ENCODE measurements at regions not wholly inside any gene's neighbourhood (a gene's known extent, or its start where the extent isn't known, plus 50 kb on each side); places are given as distances from the start of the nearest gene placed in this dataset.

DNA sequence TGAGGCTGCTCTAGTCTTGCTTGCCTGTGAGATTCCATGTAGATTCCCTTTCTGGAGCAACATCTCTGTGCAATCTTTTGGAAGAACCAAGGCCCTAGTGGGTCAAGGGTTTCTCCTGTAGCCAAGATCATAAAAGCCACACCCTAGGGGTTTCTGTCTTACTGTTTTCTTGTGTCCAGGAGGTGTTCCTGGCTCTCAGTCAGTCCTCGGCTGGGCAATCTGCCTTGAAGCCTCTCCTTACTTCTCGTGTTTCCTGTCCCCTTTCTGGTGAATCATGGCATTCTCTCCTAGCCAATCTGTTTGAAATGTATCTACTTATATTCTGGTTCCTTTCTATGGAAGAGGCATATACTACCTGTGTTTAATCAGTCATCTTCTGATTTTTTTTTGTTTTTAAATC, 484.8 kb upstream of the UBE2E3 start:
- DNase-seq (ENCODE audit: extremely low read depth, low read depth, low spot score) = no peak

DNA sequence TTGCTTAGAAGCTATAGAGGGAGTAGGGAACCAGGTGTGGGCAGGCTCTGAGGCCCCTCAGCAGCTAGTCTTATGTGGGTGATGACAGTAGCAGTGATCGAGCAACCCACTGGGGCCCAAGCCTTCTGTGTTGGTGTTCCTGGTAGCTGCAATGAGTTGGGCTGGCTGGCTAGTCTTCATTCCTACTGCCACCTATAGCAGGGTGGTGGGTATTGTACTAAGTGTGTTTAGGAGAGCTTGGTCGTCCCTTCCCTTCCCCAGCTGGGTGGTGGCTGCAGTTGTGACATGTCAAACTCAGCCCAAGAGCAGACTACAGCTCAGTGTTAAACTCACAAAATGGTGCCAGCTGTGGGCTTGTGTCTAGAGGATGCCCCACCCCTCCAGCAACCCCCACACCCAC, 486.1 kb upstream of the UBE2E3 start:
- no peak for DNase-seq (ENCODE audit: extremely low read depth, low read depth, low spot score)

DNA sequence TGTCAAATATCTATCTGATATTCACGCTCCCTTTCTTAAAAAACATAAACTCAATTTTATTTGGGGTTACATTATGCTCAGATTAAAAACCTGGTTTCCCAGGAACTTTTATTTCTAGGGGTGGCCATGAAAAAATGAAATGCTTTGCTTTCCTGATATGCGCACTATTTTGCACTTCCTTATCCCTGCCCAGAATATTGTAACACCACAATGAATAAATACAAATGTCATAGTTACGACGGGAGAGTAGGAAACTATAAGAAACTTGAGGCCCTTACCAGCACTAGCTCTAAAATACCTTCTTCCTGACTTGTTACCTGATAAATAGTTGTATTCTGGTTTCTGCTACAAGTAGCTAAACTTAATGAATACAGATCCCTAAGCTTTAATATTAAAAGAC, 475.6 kb upstream of the CWC22 start:
- DNase-seq (ENCODE audit: extremely low read depth, low read depth, low spot score) = no peak

DNA sequence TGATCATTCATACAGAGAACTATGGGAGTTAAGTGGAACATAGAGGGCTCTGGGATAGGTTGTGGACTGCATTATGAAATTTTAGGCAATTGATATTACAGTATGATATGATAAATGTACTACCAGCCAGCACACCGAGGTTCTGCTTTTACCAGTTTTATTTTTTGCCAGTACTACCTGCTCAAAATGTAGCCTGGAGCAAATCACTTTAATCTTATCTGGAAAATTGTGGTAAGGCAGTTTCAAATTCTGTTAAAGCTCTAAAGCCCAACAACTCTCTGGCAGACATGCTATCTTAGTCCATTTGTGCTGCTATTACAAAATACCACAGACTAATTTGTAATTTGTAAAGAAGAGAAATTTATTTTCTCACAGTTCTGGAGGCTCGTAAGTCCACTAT, 474.9 kb upstream of the CWC22 start:
- DNase-seq (ENCODE audit: extremely low read depth, low read depth, low spot score) = no peak

DNA sequence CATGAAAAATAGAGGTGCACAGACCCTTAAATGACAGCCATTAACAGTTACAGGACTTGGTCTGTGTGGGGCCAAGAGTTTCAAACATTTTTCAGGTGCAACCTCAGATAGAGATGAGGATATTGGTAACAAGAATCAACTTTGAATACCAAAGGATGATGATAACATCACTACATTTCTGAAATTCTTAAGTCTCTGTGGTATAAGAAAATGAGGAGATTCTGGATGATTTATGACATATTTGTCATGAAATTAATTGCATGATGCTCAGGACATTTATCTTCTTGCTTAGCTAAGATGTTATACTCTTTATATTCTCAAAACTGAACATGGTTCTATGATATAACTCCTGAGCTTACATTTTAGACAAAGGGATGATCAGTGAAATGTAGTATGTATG, 471.8 kb upstream of the CWC22 start:
- DNase-seq (ENCODE audit: extremely low read depth, low read depth, low spot score) = no peak

DNA sequence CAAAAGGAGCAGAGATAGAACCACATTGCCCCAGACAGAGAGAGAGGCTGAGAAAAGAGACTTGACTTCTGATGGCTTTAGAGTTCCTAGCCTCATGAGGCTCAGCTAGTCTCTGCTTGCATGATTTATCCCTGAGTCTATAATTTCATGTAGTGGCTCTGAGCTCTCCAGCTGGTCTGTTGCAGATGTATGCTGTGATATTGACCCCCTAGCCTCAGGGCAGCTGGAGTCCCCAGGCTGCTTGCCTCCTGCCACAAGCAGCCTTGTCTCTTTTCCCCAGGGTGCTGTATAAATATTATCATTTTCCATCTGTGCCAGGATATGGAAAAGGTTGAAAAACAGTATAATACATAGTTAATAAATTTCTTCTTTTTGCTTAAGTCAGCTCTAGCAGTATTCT, 467.6 kb upstream of the CWC22 start:
- DNase-seq (ENCODE audit: extremely low read depth, low read depth, low spot score) = no peak

DNA sequence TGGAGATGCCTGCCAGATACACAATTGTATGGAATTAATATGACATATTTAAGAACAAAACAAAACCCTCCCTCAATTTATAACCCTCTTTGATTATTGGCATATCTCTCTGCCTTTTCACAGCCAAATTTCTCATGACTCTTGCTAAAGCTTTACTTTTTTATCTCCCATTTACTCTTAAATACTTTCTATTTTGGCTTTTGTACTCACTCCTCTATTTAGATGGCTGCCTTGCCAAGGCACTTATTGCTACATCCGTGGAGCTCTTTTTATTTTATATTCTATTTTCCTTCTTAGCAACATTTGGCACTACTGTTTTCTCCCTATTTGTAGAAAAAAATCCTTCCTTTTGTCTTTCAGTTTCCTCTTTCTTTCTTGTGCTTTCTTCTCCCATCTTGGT, 466.4 kb upstream of the CWC22 start:
- DNase-seq (ENCODE audit: extremely low read depth, low read depth, low spot score) = no peak

DNA sequence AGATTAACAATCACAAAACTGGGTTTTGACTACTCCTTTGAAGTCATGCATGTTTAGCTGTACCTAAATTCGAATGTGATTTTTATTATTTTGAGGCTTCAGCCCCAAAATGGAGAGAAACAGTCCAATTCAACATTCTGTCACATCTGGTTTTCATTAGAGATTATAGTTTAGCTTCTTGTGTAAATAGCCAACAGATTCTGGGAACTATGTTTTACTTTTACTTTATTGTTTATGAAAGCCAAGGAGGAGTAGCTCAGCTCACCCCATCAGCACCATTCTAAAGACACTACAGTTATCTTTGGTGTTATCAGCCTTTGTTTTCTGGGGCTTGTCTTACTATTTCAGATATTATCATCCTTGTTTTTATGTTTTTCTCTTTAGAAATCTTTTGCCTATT, 465.0 kb upstream of the CWC22 start:
- no peak for DNase-seq (ENCODE audit: extremely low read depth, low read depth, low spot score)

DNA sequence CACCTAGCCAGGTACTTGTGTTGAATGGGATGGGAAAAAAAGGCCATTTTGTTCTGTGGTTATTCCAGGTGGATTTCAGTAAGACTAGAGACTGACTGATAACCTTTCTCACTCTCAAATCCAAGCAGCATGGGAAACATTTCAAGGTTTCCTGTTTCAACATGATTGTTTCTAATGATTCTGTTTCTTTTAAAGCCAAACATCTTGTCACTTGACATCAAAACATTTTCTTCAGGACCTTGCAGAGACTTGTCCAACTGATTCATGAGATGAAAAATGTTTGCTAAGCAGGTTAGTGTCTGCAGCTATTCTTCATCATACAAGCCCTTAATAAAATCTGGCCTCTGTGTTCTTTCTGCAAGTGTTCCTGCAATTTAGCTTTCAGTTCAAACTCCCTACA, 456.5 kb upstream of the CWC22 start:
- no peak for DNase-seq (ENCODE audit: extremely low read depth, low read depth, low spot score)

DNA sequence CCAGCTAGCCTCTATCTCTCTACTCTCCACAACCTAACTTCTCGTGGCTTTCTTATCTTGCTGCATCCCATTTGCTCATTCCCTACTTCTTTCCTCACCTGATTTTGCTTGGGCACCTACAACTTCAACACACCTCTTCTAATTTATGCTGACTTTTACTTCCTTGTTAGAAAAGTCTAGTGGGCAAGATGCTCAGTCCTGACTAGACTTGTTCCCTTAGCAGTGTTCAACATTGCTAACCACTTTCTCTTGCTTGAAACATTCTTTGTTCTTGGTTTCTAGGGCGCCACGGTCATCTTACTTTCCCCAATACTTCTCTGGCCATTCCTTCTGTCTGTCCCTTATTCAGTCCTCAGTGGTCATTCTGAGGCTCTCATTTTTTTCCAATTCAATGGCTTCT, 454.7 kb upstream of the CWC22 start:
- DNase-seq (ENCODE audit: extremely low read depth, low read depth, low spot score) = no peak

DNA sequence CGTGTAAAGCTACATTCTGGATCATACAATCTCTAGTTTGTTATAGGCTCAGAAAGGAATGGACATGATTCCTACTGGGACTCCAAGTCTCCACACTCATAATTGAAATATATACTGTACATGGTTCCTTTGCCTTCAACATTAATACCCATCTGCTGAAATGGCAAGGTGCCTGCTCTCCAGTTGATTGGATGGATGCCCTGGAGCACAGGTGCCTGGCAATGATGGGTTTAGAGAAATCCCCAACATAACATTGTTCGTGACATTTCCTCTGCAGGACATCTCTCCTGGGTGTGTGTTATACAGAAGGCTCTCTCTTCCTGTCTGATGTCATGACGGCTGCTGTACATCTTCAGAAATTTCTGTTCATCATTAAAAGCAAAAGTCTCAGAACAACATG, 449.7 kb upstream of the CWC22 start:
- no peak for DNase-seq (ENCODE audit: extremely low read depth, low read depth, low spot score)

DNA sequence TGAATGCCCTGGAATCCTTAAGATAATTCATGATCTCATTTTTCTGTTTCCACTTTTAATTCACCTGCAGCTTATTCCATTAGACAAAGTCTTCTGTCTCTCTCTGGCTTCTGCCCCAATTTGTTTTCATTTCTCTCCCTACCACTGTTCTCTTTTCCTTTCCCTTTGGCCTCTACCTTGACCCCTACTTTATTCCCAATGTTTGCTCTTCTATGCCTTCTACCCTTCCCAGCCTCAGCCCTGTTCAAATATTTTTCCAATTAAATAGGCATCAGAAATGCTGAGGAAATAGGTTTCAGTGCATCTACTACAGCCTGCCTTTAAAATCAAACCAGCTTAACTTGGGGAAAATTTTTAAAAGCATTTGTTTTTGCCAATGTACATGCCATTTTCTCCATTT, 443.7 kb upstream of the CWC22 start:
- no peak for DNase-seq (ENCODE audit: extremely low read depth, low read depth, low spot score)

DNA sequence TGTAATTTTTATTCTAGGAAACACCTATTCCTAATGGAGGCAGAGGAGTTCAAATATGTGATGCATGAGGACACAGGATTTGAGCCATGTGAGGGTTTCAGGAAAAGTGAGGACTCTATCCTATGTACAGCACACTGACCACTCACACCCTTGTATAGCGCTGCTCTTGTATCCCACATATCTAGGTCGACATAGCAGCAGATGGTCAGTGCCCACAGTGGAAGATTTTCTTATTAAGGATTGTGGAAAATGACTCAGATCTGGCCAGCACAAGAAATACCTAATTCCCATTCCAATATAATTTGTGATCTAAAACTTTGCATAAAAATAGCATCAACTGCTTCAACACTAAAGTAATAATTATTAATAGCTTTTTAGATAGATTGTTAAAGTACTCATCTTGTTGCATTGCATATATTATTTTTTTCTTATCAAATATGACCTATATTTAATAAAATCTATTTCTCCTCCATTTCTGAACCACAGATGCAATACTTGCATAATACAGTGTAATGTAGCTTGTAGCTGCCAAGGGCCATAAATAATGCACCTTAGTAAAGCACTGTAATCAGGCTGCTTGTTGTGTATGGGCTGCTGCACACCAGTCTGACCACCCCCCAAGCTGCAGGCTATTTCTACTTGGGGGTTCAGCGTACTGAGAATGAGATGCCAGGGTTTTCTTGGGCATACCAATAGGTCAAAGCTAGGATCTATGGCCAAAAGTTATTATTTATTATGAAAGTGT, 442.2 kb upstream of the CWC22 start:
- no peak for DNase-seq (ENCODE audit: extremely low read depth, low read depth, low spot score)

DNA sequence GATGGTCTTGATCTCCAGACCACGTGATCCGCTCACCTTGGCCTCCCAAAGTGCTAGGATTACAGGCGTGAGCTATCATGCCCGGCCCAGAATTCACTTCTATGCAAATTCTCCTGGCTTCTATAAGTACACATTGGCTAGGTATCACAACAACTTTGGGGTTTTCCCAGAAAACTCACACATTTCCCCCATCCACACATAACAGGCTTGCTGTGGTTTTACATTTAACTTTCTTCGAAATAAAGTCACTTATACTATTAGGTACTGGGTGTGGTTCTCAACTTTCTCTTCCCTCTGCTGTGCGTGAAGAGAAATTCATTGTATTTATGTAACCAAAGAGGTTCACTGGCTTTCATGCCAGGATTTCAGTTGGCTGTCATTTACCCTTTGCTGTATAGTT, 439.4 kb upstream of the CWC22 start:
- no peak for DNase-seq (ENCODE audit: extremely low read depth, low read depth, low spot score)

DNA sequence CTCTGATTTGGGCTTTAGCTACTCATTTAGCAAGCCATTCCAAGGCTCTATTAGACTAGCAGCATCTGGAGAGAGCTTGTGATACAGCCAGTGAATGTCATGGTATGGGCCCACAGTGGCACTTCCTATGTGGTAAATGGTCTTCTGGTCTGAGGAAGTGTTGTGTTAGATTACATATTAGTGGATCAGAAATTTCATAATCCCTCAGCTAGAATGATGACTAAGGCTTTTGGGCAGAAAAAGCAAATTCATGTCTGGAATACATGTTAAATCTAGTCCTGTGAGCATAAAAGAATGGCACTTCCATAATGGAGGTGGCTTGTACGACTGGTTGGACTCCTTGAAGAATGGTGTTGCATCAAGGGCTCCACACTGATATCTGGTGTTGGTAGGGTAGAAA, 436.8 kb upstream of the CWC22 start:
- DNase-seq (ENCODE audit: extremely low read depth, low read depth, low spot score) = no peak

DNA sequence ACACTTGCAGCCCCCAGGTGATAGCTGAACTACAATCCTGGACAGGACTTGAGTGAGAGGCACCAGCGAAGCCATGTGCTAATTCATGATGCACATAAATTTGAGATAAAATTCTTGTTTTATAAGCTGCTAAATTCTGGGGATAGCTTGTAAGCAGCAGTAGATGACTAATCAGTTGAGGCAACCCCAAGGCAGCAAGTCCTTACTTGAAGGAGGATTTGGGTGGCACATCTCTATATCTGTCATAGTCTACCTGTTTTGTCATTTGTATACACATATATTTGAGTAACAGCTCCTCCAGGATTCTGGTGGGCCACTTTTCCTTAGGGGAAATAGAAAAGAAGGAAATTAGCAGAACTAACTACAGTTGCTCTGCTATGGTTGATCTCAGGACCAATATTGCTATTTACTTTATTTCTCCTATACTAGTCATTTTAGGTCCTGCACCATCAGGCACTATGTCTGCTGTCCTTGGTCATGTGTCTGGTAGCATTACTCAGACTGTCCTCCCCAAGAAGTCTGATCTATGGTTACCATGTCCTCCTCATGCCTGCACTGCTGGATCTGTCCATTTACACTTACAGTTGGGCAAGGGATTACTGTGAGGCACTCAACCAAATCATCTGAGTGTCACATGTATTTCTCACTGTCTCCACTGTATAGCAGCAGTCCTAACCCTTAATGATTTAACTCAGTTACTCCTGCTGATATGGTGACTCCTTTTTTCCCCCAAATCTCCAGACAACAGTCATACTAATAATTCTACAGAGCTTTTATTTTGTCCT, 436.0 kb upstream of the CWC22 start:
- DNase-seq (ENCODE audit: extremely low read depth, low read depth, low spot score) = no peak

DNA sequence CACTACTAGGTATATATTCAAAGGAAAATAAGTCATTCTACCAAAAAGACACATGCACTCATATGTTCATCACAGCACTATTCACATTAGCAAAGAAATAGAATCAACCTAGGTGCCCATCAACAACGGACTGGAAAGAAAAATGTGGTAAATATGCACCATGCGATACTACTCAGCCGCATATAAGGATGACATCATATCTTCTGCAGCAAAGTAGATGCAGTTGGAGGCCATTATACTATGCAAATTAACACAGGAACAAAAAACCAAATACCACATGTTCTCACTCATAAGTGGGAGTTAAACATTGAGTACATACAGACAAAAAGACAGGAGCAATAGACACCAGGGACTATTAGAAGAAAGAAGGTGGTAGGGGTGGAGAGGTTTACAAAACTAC, 412.1 kb upstream of the CWC22 start:
- no peak for DNase-seq (ENCODE audit: extremely low read depth, low read depth, low spot score)

DNA sequence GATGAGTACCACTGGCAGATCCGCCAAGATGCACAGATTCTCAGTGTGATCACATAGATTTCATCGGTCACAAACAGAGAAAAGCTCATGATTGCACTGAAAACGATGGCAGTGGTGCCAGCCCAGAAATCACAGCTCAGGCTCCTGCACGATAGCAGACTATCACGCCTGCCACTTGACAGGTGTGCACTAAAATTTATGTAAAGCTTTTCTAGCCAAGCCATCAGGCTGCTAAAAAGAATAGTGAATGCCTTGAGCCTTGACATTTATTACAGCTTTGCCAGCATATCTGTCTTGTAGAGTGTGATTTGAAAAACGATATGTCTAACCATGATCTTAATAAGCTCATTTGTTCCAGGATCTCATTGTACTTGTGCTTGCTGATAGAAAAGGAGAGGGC, 409.5 kb upstream of the CWC22 start:
- DNase-seq (ENCODE audit: extremely low read depth, low read depth, low spot score) = no peak

DNA sequence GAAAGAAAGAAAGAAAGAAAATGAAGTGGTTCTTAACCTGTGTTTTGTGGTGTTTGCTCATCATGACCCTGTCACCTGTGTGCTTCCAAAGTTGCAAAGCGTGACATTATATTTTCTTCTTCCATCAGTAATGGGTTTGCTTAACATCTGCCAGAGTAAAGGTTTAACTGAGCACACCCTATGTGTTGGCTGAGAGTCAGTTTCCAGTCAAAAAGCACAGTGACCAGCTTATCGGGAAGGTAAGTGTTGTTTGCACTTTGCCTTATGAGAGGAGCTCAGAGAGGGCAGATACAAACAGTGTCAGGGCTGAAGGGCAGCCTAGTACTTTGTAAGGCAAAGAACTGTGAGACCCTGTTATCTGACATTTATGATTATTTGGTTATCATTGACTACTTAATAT, 406.2 kb upstream of the CWC22 start:
- DNase-seq (ENCODE audit: extremely low read depth, low read depth, low spot score) = no peak

DNA sequence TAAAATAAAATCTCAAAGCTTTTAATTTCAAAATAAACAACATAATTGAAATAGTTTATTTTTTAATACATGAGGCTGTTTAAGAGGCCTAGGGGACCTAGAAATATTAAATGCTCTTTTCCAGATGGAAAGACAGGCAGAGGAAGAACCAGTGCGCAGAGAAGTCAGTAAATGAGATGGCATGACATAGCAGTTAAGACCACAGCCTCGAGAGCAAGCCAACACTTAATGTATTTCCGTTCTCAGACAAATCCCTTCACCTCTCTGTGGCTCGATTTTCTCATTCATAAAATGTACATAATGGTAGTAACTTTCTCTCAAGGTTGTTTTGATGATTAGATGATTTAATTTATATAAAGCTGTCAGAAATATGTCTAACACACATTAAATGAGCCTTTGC, 405.1 kb upstream of the CWC22 start:
- no peak for DNase-seq (ENCODE audit: extremely low read depth, low read depth, low spot score)

DNA sequence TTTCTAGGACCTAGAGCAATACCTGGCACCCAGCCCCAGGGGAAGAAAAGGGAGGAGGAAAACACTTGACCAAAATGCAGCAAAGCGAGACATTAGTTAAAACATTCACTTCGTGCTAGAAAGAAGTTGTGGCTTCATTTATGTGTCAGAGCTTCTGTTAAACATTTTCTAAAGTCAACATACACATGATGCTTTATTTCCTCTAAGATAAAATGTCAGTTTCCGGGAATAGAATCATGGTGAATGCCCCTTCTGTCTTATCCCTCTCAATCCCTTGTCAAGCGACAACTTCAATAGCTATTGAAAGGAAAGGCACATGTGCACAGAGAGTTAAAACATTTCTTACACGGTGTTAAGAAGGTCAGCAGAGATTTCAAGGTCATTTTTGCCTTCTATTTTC, 404.6 kb upstream of the CWC22 start:
- DNase-seq (ENCODE audit: extremely low read depth, low read depth, low spot score) = peak; percentile 33

DNA sequence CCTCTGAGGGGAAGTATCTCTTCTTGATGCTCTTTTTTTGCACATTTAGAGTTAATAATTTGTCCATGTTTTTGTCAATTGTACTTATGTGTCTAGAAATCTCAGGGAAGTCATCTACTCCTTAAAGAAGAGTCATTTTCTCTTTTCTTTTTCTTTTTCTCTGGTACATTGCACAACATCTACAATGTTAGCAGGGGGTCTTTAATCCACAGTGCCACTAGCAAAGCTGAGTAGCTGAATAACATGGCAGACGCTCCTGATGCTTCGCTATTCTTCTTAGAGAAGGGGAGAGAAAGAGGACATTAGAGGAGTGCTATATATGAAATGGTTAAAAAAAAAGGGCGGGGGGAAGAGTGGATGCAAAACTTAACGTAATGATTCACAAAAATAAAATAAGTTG, 399.6 kb upstream of the CWC22 start:
- DNase-seq (ENCODE audit: extremely low read depth, low read depth, low spot score) = no peak

DNA sequence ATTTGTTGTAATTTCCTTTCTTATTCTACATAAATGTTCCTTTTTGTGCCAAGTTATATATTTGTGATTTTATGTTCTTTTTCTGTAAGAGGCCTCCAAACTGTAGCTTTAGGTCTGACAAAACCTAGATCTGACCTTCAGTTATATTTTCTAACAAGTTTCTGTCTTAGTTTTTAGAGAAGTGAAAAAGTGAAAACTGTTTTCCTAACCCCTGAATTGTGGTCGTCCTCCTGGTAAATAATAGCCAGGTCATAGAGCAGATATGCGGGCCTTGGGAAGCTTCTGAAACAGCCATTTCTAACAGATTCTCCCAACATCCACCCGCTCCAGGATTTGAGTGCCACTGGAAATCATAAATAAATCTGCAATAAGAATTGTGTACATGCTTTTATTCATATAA, 398.4 kb upstream of the CWC22 start:
- DNase-seq (ENCODE audit: extremely low read depth, low read depth, low spot score) = no peak
